ENCODE measurements at regions not wholly inside any gene's neighbourhood (a gene's known extent, or its start where the extent isn't known, plus 50 kb on each side); places are given as distances from the start of the nearest gene placed in this dataset.

DNA sequence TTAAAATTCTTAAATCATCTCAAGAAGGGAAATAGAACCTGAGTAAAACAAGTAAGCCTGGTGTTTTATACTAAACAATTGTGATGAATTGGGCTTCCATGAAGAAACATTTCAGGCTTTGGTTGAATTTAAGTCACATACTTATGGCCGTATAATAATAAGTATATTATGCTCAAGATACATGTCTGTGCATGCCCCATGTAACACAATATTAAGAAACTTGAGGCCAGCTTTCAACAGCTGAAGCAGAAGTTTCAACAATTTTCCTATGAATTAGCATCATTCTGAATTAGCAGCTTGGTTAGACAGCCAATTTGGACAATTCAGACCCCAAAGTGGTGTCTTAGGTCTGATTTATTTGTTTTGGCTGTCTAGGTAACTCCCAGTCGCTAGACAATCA is 243.7 kb downstream of the MYLK4 start:
- TF ChIP-seq EZH2 (IDR thresholded peaks at IDR 0.05; ENCODE audit: borderline replicate concordance) (no peak), EZH2phosphoT487 (IDR thresholded peaks at IDR 0.05; ENCODE audit: low read depth, severe bottlenecking, unreplicated experiment) (no peak)
- TF ChIP-seq, protein P1, sequence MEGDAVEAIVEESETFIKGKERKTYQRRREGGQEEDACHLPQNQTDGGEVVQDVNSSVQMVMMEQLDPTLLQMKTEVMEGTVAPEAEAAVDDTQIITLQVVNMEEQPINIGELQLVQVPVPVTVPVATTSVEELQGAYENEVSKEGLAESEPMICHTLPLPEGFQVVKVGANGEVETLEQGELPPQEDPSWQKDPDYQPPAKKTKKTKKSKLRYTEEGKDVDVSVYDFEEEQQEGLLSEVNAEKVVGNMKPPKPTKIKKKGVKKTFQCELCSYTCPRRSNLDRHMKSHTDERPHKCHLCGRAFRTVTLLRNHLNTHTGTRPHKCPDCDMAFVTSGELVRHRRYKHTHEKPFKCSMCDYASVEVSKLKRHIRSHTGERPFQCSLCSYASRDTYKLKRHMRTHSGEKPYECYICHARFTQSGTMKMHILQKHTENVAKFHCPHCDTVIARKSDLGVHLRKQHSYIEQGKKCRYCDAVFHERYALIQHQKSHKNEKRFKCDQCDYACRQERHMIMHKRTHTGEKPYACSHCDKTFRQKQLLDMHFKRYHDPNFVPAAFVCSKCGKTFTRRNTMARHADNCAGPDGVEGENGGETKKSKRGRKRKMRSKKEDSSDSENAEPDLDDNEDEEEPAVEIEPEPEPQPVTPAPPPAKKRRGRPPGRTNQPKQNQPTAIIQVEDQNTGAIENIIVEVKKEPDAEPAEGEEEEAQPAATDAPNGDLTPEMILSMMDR (IDR thresholded peaks at IDR 0.05; ENCODE audit: poor library complexity), result no peak

Measured in hepatocyte (in vitro differentiated cells).